Hepatocyte (in vitro differentiated cells): ENCODE measurements at regions not wholly inside any gene's neighbourhood (a gene's known extent, or its start where the extent isn't known, plus 50 kb on each side); places are given as distances from the start of the nearest gene placed in this dataset.

ENCODE experiments used
- CTCF ChIP-seq: fragments of 200-600 bp; sonication (generic); IDR thresholded peaks from 2 replicates; pipeline ENCODE4 v1.5.1; 2016; ENCODE audit warnings: antibody characterized with exemption, mild to moderate bottlenecking; ENCODE audit not compliant: poor library complexity
- EZH2 ChIP-seq: fragments of 200-600 bp; sonication (generic); IDR thresholded peaks from 2 replicates; pipeline ENCODE4 v1.6.1; 2016; ENCODE audit warnings: antibody characterized with exemption, mild to moderate bottlenecking, borderline replicate concordance
- EZH2phosphoT487 ChIP-seq: fragments of 200-600 bp; sonication (generic); IDR thresholded peaks from one replicate; pipeline ENCODE4 v1.6.1; 2018; ENCODE audit warnings: antibody characterized with exemption, mild to moderate bottlenecking, low read depth, moderate library complexity; ENCODE audit not compliant: unreplicated experiment, severe bottlenecking

- TF ChIP-seq CTCF (no peak), EZH2 (no peak), EZH2phosphoT487 (no peak)
Measured at GRCh38 chr14:38038171-38038570, 169.5 kb upstream of the SSTR1 start.
